Mucosa of descending colon (tissue), 3 donors: ENCODE measurements at regions not wholly inside any gene's neighbourhood (a gene's known extent, or its start where the extent isn't known, plus 50 kb on each side); places are given as distances from the start of the nearest gene placed in this dataset.
A peak's percentile ranks its signal among the peaks of the same experiment; 100 is the strongest.
"Not testable (repeated sequence)": the region's sequence is repeated elsewhere in the genome, so short reads cannot be mapped to it uniquely, and the experiment has no call there.

ENCODE experiments used
- ATAC-seq: fragments of 200-7000 bp; cut with Tn5 transposase; one replicate; pipeline ENCODE4 v1.9.1; 2020; ENCODE audit warnings: mild to moderate bottlenecking, moderate library complexity
- DNase-seq, 3 donors: peaks; one replicate each; pipeline ENCODE4 v3.0.0-alpha.2; 2020
- H3K36me3 ChIP-seq: fragments of 200-600 bp; one replicate; pipeline ENCODE4 v1.8.0; 2021; ENCODE audit warnings: low read depth, mild to moderate bottlenecking
- H3K4me1 ChIP-seq: fragments of 200-600 bp; one replicate; pipeline ENCODE4 v1.8.0; 2021; ENCODE audit warnings: low read depth, mild to moderate bottlenecking
- H3K4me3 ChIP-seq: fragments of 200-600 bp; one replicate; pipeline ENCODE4 v1.8.0; 2021; ENCODE audit warnings: mild to moderate bottlenecking
- H3K9me3 ChIP-seq: fragments of 200-600 bp; one replicate; pipeline ENCODE4 v1.8.0; 2021; ENCODE audit warnings: mild to moderate bottlenecking
- CTCF ChIP-seq: fragments of 200-600 bp; IDR thresholded peaks from one replicate; pipeline ENCODE4 v1.8.0; 2022; ENCODE audit warnings: antibody characterized with exemption, mild to moderate bottlenecking
- intact Hi-C, 2 donors: fragments of 100-400 bp; cut with DNase I in 1 of 2; cut with micrococcal nuclease in 1 of 2; formaldehyde crosslinking; loops; one replicate each; pipeline versions ENCODE4 v1.11.0 to v1.11.1; 2022; cut with DNase I, micrococcal nuclease
- donor health status: DM: no; HTN: no; CAD: no; lungs with moderate emphysema.
- donor health status: DM: no; HTN: no; CAD: no.
- donor health status: DM: no; HTN: yes; CAD: no.

- no peak for DNase-seq
- H3K9me3 ChIP-seq, result no peaks in the 10 kb centered on the region
- H3K36me3 ChIP-seq, result no peaks in the 10 kb centered on the region
- H3K4me1 ChIP-seq, result no peaks in the 10 kb centered on the region
- intact Hi-C loops, result no loop called here
- no peak for ATAC-seq
- no peak overlapping the region for H3K4me3 ChIP-seq
- TF ChIP-seq CTCF, result no peak
Measured at GRCh38 chr18:66900837-66901236, 296.9 kb upstream of the CDH19 start.

- H3K4me1 ChIP-seq, result no peaks in the 10 kb centered on the region
- DNase-seq (no peak), ATAC-seq (no peak)
- TF ChIP-seq CTCF, result no peak
- no peaks in the 10 kb centered on the region for H3K36me3 ChIP-seq
- no peaks in the 10 kb centered on the region for H3K9me3 ChIP-seq
- no peak overlapping the region for H3K4me3 ChIP-seq
- intact Hi-C loops, result no loop called here
Measured at GRCh38 chr18:66895631-66896030, 291.7 kb upstream of the CDH19 start.

- no peak overlapping the region for H3K4me3 ChIP-seq
- H3K36me3 ChIP-seq, result no peaks in the 10 kb centered on the region
Measured at GRCh38 chr18:66894851-66895250, 291.0 kb upstream of the CDH19 start.

GRCh38 chr18:66892388-66892787 lies 288.5 kb upstream of the CDH19 start:
- intact Hi-C loops, H3K36me3 ChIP-seq, ATAC-seq: not testable (repeated sequence)

More at GRCh38 chr18:66894851-66895250, 291.0 kb upstream of the CDH19 start:
- intact Hi-C loops, result no loop called here
- no peaks in the 10 kb centered on the region for H3K4me1 ChIP-seq
- no peaks in the 10 kb centered on the region for H3K9me3 ChIP-seq
- no peak for ATAC-seq
- no peak for DNase-seq
- TF ChIP-seq CTCF, result no peak

GRCh38 chr18:66874812-66875474 lies 271.1 kb upstream of the CDH19 start:
- Histone ChIP-seq H3K4me3 (no peak overlapping the region), H3K36me3 (no peaks in the 10 kb centered on the region), H3K4me1 (no peaks in the 10 kb centered on the region), H3K9me3 (no peaks in the 10 kb centered on the region)
- intact Hi-C loops, result no loop called here
- no peak for DNase-seq
- no peak for ATAC-seq
- no peak for TF ChIP-seq CTCF

More at GRCh38 chr18:66892388-66892787, 288.5 kb upstream of the CDH19 start:
- not testable (repeated sequence) for H3K4me3 ChIP-seq, H3K4me1 ChIP-seq, H3K9me3 ChIP-seq
- peak in 1 of 3 donors; percentile 27 for DNase-seq

- intact Hi-C loops, result no loop called here
- DNase-seq (no peak), ATAC-seq (no peak)
- no peak for TF ChIP-seq CTCF
- Histone ChIP-seq H3K9me3 (no peaks in the 10 kb centered on the region), H3K4me3 (no peak overlapping the region), H3K36me3 (no peaks in the 10 kb centered on the region), H3K4me1 (no peaks in the 10 kb centered on the region)
Measured at GRCh38 chr18:66874375-66874774, 270.5 kb upstream of the CDH19 start.
